ENCODE measurements at regions not wholly inside any gene's neighbourhood (a gene's known extent, or its start where the extent isn't known, plus 50 kb on each side); places are given as distances from the start of the nearest gene placed in this dataset.

DNA sequence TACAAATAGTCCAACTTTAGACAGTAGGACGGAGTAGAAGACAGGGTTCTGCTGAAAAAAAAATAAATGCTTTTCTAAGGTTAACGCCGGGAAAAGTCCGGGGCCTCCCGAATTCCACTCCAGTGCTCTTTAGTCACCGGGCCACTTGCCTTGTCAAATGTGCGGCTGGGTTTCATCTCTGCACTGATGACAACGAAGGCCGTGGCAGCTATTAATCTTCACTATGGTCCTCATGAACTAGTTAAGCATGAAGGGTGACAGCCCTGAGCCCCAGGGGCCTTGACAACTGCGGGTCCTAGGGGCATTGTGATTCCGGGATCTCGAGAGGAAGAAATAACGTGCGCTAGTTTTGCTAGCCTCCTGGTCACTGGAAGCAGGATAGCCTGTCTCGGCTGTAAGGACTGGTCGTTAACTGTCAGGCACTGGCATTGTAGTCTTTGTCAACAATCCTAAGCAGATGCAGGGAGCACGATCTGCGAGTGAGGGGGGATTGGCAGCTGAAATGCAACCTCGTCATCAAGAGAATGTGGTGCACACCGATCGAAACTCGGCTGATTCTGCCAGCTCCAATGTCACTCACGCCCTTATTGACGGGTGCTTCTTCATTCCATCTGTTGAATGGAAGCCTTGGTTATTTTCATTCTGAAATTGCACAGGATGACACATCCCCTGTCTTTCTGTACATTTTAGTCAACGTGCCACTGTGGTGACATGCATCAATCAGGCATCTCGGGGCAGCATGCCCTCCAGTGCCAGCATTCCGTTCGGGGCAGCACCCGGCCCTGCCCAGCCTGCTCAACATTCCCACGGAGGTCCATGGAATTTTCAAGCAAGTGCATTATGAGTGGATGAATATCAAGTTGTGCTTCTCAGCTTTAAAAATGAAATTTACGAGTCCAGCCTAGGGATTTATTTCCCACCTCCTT, 51.6 kb upstream of the MGMT start:
- POLR2A ChIA-PET, result no interaction called here
- TF ChIP-seq, protein P1, sequence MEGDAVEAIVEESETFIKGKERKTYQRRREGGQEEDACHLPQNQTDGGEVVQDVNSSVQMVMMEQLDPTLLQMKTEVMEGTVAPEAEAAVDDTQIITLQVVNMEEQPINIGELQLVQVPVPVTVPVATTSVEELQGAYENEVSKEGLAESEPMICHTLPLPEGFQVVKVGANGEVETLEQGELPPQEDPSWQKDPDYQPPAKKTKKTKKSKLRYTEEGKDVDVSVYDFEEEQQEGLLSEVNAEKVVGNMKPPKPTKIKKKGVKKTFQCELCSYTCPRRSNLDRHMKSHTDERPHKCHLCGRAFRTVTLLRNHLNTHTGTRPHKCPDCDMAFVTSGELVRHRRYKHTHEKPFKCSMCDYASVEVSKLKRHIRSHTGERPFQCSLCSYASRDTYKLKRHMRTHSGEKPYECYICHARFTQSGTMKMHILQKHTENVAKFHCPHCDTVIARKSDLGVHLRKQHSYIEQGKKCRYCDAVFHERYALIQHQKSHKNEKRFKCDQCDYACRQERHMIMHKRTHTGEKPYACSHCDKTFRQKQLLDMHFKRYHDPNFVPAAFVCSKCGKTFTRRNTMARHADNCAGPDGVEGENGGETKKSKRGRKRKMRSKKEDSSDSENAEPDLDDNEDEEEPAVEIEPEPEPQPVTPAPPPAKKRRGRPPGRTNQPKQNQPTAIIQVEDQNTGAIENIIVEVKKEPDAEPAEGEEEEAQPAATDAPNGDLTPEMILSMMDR (IDR thresholded peaks at IDR 0.05; ENCODE audit: low read depth, low read length), result no peak
- no peak overlapping the region for H3K27ac ChIP-seq (ENCODE audit: low read depth, low read length)
- H3K27me3 ChIP-seq (ENCODE audit: control insufficient read depth, insufficient read depth, low read length), result no peaks in the 10 kb centered on the region
- DNase-seq (ENCODE audit: low read depth, low spot score), result no peak
- CTCF ChIA-PET, result no interaction called here
- H3K9me3 ChIP-seq (ENCODE audit: control insufficient read depth, insufficient read depth, low read length), result peaks cover 14% of the 10 kb centered on the region
- no peak overlapping the region for H3K4me3 ChIP-seq (ENCODE audit: low read depth, low read length)

DNA sequence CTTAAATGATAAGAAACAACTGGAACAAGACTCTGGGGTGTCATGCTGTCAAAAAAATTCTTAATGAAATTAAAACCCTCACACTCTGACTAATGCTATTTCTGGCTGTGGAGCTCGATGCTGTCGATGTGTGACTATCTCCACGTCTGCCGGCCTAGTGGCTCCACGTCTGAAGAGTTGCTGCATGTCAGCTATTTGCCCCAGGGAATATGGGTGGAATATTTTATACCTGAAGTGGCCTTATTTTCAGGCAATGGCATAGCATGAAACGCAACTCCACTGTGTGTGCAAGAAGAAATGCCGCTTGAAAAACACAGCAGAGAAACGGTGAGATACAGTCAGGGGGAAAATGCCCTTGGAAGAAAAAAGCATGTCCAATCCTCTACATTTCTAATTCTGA, 50.9 kb upstream of the MGMT start:
- DNase-seq (ENCODE audit: low read depth, low spot score), result no peak
- H3K27ac ChIP-seq (ENCODE audit: low read depth, low read length), result no peak overlapping the region
- H3K9me3 ChIP-seq (ENCODE audit: control insufficient read depth, insufficient read depth, low read length), result peaks cover 14% of the 10 kb centered on the region
- no peak overlapping the region for H3K4me3 ChIP-seq (ENCODE audit: low read depth, low read length)
- ChIA-PET CTCF (no interaction called here), POLR2A (no interaction called here)
- TF ChIP-seq, protein P1 (IDR thresholded peaks at IDR 0.05; ENCODE audit: low read depth, low read length), result no peak
- H3K27me3 ChIP-seq (ENCODE audit: control insufficient read depth, insufficient read depth, low read length), result no peaks in the 10 kb centered on the region

DNA sequence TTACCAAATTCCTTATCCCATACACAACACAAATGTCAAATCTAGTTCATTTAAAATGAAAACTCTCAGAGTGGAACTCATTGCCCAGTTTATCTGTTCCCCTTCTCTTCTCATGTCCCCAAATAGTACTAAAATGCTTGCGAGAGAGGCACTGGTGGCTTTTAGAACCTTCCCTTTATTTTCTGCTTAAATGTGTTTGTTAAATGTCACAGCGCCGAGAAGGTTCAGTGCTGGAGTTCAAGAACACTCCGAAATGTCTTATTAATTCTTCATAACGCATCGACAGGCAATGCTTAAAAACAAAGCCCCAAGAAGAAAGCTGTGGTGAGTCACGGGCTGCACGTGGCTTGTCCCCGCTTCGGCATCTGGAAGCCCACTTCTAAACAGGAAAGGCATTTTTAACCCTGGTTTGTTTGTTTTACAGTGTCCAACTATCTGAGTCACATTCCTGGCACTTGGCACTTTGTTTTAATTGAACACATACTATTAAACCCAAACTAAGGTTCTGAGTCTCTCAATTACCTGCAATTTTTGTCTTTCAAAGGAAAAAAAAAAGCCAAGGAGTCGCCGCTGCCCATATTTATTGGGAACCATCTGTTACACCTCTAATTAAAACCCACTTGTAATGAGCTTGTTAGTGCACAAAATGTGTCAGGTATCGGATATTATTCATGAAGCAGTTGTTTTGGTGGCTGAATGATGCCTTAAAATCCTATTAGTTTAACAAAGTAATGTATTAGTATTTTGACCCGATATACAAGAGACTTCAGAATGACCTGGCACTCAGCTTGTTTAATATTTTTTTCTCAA, 49.9 kb upstream of the MGMT start:
- H3K27ac ChIP-seq (ENCODE audit: low read depth, low read length), result no peak overlapping the region
- ChIA-PET POLR2A (no interaction called here), CTCF (interaction anchor here (0.6 kb wide), 1 partner anchor 50 kb away, joined by 4 read pairs; the partner anchor contains the start of gene MGMT)
- H3K4me3 ChIP-seq (ENCODE audit: low read depth, low read length), result no peak overlapping the region
- DNase-seq (ENCODE audit: low read depth, low spot score), result peak; percentile 23
- H3K9me3 ChIP-seq (ENCODE audit: control insufficient read depth, insufficient read depth, low read length), result peaks cover 17% of the 10 kb centered on the region
- TF ChIP-seq, protein P1 (IDR thresholded peaks at IDR 0.05; ENCODE audit: low read depth, low read length), result no peak
- no peaks in the 10 kb centered on the region for H3K27me3 ChIP-seq (ENCODE audit: control insufficient read depth, insufficient read depth, low read length)
